OCI-LY3 (cell line): ENCODE measurements at regions not wholly inside any gene's neighbourhood (a gene's known extent, or its start where the extent isn't known, plus 50 kb on each side); places are given as distances from the start of the nearest gene placed in this dataset.

ENCODE experiments used
- H2AFZ ChIP-seq: fragments of 200-600, 300-600 bp; shearing (Covaris generic); 2 replicates; pipeline ENCODE4 v1.6.0; 2014; ENCODE audit warnings: antibody characterized with exemption, low read depth, low read length
- H3K27ac ChIP-seq: fragments of 200-600, 300-600 bp; sonication (generic); 2 replicates; pipeline ENCODE4 v1.5.1; 2014; ENCODE audit warnings: mild to moderate bottlenecking, low read length, moderate library complexity, mixed read lengths
- H3K27me3 ChIP-seq: fragments of 200-600, 300-600 bp; sonication (generic); 2 replicates; pipeline ENCODE4 v1.6.1; 2014; ENCODE audit warnings: low read depth, low read length, mixed read lengths
- H3K36me3 ChIP-seq: fragments of 200-600, 300-600 bp; sonication (generic); replicated peaks from 2 replicates; pipeline ENCODE3; 2014; ENCODE audit warnings: low read depth, low read length, mixed read lengths
- H3K4me1 ChIP-seq: fragments of 300-600, 200-600 bp; sonication (generic); 2 replicates; pipeline ENCODE4 v1.6.1; 2014; ENCODE audit warnings: low read length, mixed read lengths
- H3K4me2 ChIP-seq: fragments of 200-600, 300-600 bp; sonication (generic); 2 replicates; pipeline ENCODE4 v1.6.1; 2014; ENCODE audit warnings: low read length, mixed read lengths
- H3K4me3 ChIP-seq: fragments of 300-600, 200-600 bp; sonication (generic); 2 replicates; pipeline ENCODE4 v1.5.1; 2014; ENCODE audit warnings: antibody characterized with exemption, mild to moderate bottlenecking, low read length, moderate library complexity
- H3K79me2 ChIP-seq: fragments of 300-600, 200-600 bp; shearing (Covaris generic); 2 replicates; pipeline ENCODE4 v1.6.1; 2014; ENCODE audit warnings: mild to moderate bottlenecking, low read length, mixed read lengths
- H3K9ac ChIP-seq: fragments of 300-600, 200-600 bp; shearing (Covaris generic); 2 replicates; pipeline ENCODE4 v1.6.0; 2014; ENCODE audit warnings: mild to moderate bottlenecking, low read length, moderate library complexity
- H3K9me3 ChIP-seq: fragments of 200-600, 300-600 bp; shearing (Covaris generic); 2 replicates; pipeline ENCODE4 v1.6.1; 2014; ENCODE audit warnings: low read length, mixed read lengths; ENCODE audit not compliant: insufficient read depth
- H4K20me1 ChIP-seq: fragments of 200-600, 300-600 bp; sonication (generic); 2 replicates; pipeline ENCODE4 v1.6.1; 2016; ENCODE audit warnings: low read length, mixed read lengths; ENCODE audit not compliant: insufficient read depth
- CTCF ChIP-seq: fragments of 200-600, 300-600 bp; sonication (generic); IDR thresholded peaks from 2 replicates; pipeline ENCODE4 v1.5.1; 2014; ENCODE audit warnings: antibody characterized with exemption, low read length, low read depth
- EZH2phosphoT487 ChIP-seq: fragments of 200-600 bp; shearing (Covaris generic); IDR thresholded peaks from 2 replicates; pipeline ENCODE4 v1.6.1; 2018; ENCODE audit warnings: antibody characterized with exemption, mixed run types, low read depth

GRCh38 chr18:39952816-39953215 lies 2002.2 kb upstream of the PIK3C3 start:
- Histone ChIP-seq H3K9ac (no peak overlapping the region), H4K20me1 (no peaks in the 10 kb centered on the region), H3K4me3 (no peak overlapping the region), H3K4me1 (peaks cover 7% of the 10 kb centered on the region), H3K36me3 (no peaks in the 10 kb centered on the region), H3K9me3 (no peaks in the 10 kb centered on the region), H3K27me3 (no peaks in the 10 kb centered on the region), H3K4me2 (no peak overlapping the region), H3K27ac (no peak overlapping the region), H2AFZ (no peak overlapping the region), H3K79me2 (no peaks in the 10 kb centered on the region)
- TF ChIP-seq CTCF (no peak), EZH2phosphoT487 (no peak)

- Histone ChIP-seq H3K4me3 (no peak overlapping the region), H3K9ac (no peak overlapping the region), H3K79me2 (no peaks in the 10 kb centered on the region), H2AFZ (no peak overlapping the region), H3K36me3 (no peaks in the 10 kb centered on the region), H4K20me1 (no peaks in the 10 kb centered on the region), H3K27ac (no peak overlapping the region), H3K27me3 (no peaks in the 10 kb centered on the region), H3K4me1 (peaks cover 16% of the 10 kb centered on the region), H3K9me3 (no peaks in the 10 kb centered on the region), H3K4me2 (no peak overlapping the region)
- TF ChIP-seq EZH2phosphoT487 (no peak), CTCF (no peak)
These were observed 2003.8 kb upstream of the PIK3C3 start for GRCh38 chr18:39951142-39951720.

- Histone ChIP-seq H3K9me3 (no peaks in the 10 kb centered on the region), H3K79me2 (no peaks in the 10 kb centered on the region), H3K27ac (no peak overlapping the region), H3K4me3 (no peak overlapping the region), H3K9ac (no peak overlapping the region), H3K36me3 (no peaks in the 10 kb centered on the region), H3K27me3 (no peaks in the 10 kb centered on the region), H3K4me1 (peaks cover 22% of the 10 kb centered on the region), H3K4me2 (no peak overlapping the region), H4K20me1 (no peaks in the 10 kb centered on the region), H2AFZ (no peak overlapping the region)
- TF ChIP-seq CTCF (no peak), EZH2phosphoT487 (no peak)
These were observed 2008.4 kb upstream of the PIK3C3 start for GRCh38 chr18:39946623-39947061.

GRCh38 chr18:39945076-39945475 lies 2010.0 kb upstream of the PIK3C3 start:
- no peaks in the 10 kb centered on the region for H4K20me1 ChIP-seq
- no peak overlapping the region for H3K9ac ChIP-seq
- no peaks in the 10 kb centered on the region for H3K27me3 ChIP-seq
- no peak overlapping the region for H2AFZ ChIP-seq
- no peaks in the 10 kb centered on the region for H3K36me3 ChIP-seq
- H3K79me2 ChIP-seq, result no peaks in the 10 kb centered on the region
- no peak overlapping the region for H3K4me3 ChIP-seq
- H3K4me2 ChIP-seq, result no peak overlapping the region
- peaks cover 22% of the 10 kb centered on the region for H3K4me1 ChIP-seq
- H3K9me3 ChIP-seq, result no peaks in the 10 kb centered on the region
- H3K27ac ChIP-seq, result no peak overlapping the region
- no peak for TF ChIP-seq CTCF
- TF ChIP-seq EZH2phosphoT487, result no peak
